Lung (tissue), 11 donors: ENCODE measurements at regions not wholly inside any gene's neighbourhood (a gene's known extent, or its start where the extent isn't known, plus 50 kb on each side); places are given as distances from the start of the nearest gene placed in this dataset.

Experiments
- ATAC-seq: fragments of 200-7000 bp; cut with Tn5 transposase; one replicate; pipeline ENCODE4 v1.9.1; 2020; ENCODE audit warnings: moderate number of reproducible peaks; ENCODE audit not compliant: insufficient read depth, low FRiP score
- DNase-seq, 3 donors: peaks; one replicate each; pipeline ENCODE4 v3.0.0-alpha.2; 2013 to 2017
- H3K27ac ChIP-seq, 2 donors: one replicate each; pipeline ENCODE4 v1.5.1; 2013; ENCODE audit warnings: mild to moderate bottlenecking in 2 of 2, moderate library complexity in 2 of 2, control low read depth in 1 of 2, inconsistent platforms in 1 of 2, low read depth in 1 of 2, low read length in 1 of 2
- H3K27me3 ChIP-seq, 3 donors: one replicate each; pipeline ENCODE4 v1.5.1; 2013; ENCODE audit warnings: low read length in 2 of 3; ENCODE audit not compliant: control insufficient read depth in 3 of 3, insufficient read depth in 3 of 3
- H3K36me3 ChIP-seq, 4 donors: one replicate each; pipeline ENCODE4 v1.5.1; 2013; ENCODE audit warnings: low read length in 4 of 4, mild to moderate bottlenecking in 1 of 4, moderate library complexity in 1 of 4; ENCODE audit not compliant: control insufficient read depth in 4 of 4, insufficient read depth in 4 of 4
- H3K4me1 ChIP-seq, 5 donors: one replicate each; pipeline ENCODE4 v1.5.1; 2013; ENCODE audit warnings: low read length in 5 of 5, mild to moderate bottlenecking in 2 of 5, moderate library complexity in 1 of 5; ENCODE audit not compliant: control insufficient read depth in 5 of 5, insufficient read depth in 5 of 5
- H3K4me3 ChIP-seq: one replicate; pipeline ENCODE4 v1.5.1; 2013; ENCODE audit warnings: mild to moderate bottlenecking, control low read depth, moderate library complexity
- H3K9ac ChIP-seq, 2 donors: one replicate each; pipeline ENCODE4 v1.5.1; 2013; ENCODE audit warnings: low read length in 2 of 2, control low read depth in 1 of 2; ENCODE audit not compliant: insufficient read depth in 1 of 2
- H3K9me3 ChIP-seq, 4 donors: one replicate each; pipeline ENCODE4 v1.5.1; 2013; ENCODE audit warnings: low read length in 3 of 4, mild to moderate bottlenecking in 1 of 4, moderate library complexity in 1 of 4; ENCODE audit not compliant: control insufficient read depth in 4 of 4, insufficient read depth in 3 of 4
- WGBS, 2 donors: extraction: QIAGEN DNeasy Blood & Tissue Kit; methylation state at CpG; one replicate each; pipeline ENCODE4 v1.1.7; 2013; 5-methylcytosine and 5-hydroxymethylcytosine counted together
- TF ChIP-seq, protein P1 (sequence below): IDR thresholded peaks from 2 replicates; pipeline ENCODE4 v1.5.1; 2012; ENCODE audit warnings: mild to moderate bottlenecking; ENCODE audit errors: control extremely low read depth, extremely low read depth
- donor health status: control.
- donor health status: control.
- donor health status: Bipolar disorder and iron deficiency.
- donor health status: healthy.
- donor health status: DM: yes; HTN: yes; CAD: no.

DNA sequence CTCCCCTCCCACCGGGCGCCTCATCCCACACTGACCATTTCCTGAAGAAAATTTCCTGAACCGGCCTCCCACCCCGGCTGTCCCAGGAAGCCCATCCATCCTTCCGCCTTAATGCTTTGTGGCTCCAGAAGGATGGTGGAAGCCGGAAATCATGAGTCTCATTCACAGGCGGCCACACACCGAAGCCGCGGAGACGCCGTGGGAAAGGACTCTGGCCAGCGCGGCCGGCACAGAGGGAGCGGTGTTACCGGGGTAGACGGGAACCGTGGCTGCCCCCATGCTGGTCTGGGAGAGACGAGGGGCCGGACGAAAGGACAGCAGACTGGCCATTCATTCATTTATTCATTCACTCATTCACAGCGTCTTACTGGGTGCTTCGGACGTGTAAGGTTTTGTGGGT, 326.8 kb downstream of the SEC14L1 start:
- Histone ChIP-seq H3K27me3 (no peaks in the 10 kb centered on the region), H3K9me3 (no peaks in the 10 kb centered on the region), H3K4me1 (peaks cover 18 to 57% (median 43%) of the 10 kb centered on the region in 5 donors), H3K36me3 (peaks cover 0 to 17% (median 8%) of the 10 kb centered on the region in 4 donors), H3K9ac (no peak overlapping the region), H3K27ac (no peak overlapping the region), H3K4me3 (no peak overlapping the region)
- DNase-seq, result peak in 1 of 3 donors; percentile 63
- TF ChIP-seq, protein P1, sequence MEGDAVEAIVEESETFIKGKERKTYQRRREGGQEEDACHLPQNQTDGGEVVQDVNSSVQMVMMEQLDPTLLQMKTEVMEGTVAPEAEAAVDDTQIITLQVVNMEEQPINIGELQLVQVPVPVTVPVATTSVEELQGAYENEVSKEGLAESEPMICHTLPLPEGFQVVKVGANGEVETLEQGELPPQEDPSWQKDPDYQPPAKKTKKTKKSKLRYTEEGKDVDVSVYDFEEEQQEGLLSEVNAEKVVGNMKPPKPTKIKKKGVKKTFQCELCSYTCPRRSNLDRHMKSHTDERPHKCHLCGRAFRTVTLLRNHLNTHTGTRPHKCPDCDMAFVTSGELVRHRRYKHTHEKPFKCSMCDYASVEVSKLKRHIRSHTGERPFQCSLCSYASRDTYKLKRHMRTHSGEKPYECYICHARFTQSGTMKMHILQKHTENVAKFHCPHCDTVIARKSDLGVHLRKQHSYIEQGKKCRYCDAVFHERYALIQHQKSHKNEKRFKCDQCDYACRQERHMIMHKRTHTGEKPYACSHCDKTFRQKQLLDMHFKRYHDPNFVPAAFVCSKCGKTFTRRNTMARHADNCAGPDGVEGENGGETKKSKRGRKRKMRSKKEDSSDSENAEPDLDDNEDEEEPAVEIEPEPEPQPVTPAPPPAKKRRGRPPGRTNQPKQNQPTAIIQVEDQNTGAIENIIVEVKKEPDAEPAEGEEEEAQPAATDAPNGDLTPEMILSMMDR, result no peak
- no peak for ATAC-seq
- 75 to 81% methylated on average over 25 of the region's 25 CpGs for WGBS, 2 donors

DNA sequence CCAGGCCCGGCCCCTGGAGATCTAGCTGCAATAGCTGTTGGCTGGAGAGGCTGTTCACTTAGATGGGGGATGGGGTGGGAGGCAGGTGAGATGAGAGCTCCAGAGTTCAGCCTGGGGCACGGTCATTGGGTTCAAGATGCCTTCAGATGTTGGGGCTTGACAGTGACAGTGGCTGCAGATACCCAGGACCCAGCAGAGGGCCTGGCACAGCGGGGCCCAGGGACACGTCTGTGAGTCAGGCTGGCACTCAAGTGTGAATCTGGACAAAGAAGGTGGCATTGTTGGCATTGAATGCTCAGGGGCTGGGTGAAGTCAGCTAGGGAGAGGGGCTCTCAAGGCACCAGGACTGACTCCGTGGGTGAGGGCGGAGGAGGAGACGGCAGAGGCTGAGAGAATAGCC, 328.1 kb downstream of the SEC14L1 start:
- DNase-seq (no peak), ATAC-seq (no peak)
- no peak overlapping the region for H3K27ac ChIP-seq
- 94 to 96% methylated on average over 7 of the region's 7 CpGs for WGBS, 2 donors
- H3K9me3 ChIP-seq, result no peaks in the 10 kb centered on the region
- TF ChIP-seq, protein P1, result no peak
- H3K4me3 ChIP-seq, result no peak overlapping the region
- H3K27me3 ChIP-seq, result no peaks in the 10 kb centered on the region
- H3K9ac ChIP-seq, result no peak overlapping the region
- H3K4me1 ChIP-seq, result peaks cover 28 to 71% (median 46%) of the 10 kb centered on the region in 5 donors
- H3K36me3 ChIP-seq, result peaks cover 0 to 17% (median 8%) of the 10 kb centered on the region in 4 donors

DNA sequence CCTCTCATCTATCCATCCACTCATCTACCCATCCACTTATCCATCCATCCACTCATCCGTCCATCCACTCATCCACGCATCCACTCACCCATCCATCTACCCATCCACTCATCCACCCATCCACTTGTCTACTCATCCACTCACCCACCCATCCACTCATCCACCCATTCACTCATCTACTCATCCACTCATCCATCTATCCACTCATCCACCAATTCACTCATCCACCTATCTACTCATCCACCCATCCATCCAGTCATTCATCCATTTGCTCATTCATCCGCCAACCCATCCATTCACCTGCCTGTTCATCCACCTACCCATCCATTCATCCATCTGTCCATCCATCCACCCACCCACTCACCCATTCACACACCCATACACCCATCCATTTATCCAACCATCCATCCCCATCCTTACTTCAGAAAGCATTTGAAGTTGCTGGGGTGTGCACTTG, 329.6 kb downstream of the SEC14L1 start:
- DNase-seq (no peak), ATAC-seq (no peak)
- H3K9ac ChIP-seq, result peak overlapping the region in 1 of 2 donors; percentile 33
- 94 to 97% methylated on average over 3 of the region's 3 CpGs for WGBS, 2 donors
- H3K36me3 ChIP-seq, result peaks cover 0 to 17% (median 8%) of the 10 kb centered on the region in 4 donors
- no peak overlapping the region for H3K4me3 ChIP-seq
- TF ChIP-seq, protein P1, result no peak
- peaks cover 29 to 80% (median 58%) of the 10 kb centered on the region in 5 donors for H3K4me1 ChIP-seq
- H3K9me3 ChIP-seq, result no peaks in the 10 kb centered on the region
- H3K27me3 ChIP-seq, result no peaks in the 10 kb centered on the region
- no peak overlapping the region for H3K27ac ChIP-seq
